ENCODE measurements at regions not wholly inside any gene's neighbourhood (a gene's known extent, or its start where the extent isn't known, plus 50 kb on each side); places are given as distances from the start of the nearest gene placed in this dataset.

DNA sequence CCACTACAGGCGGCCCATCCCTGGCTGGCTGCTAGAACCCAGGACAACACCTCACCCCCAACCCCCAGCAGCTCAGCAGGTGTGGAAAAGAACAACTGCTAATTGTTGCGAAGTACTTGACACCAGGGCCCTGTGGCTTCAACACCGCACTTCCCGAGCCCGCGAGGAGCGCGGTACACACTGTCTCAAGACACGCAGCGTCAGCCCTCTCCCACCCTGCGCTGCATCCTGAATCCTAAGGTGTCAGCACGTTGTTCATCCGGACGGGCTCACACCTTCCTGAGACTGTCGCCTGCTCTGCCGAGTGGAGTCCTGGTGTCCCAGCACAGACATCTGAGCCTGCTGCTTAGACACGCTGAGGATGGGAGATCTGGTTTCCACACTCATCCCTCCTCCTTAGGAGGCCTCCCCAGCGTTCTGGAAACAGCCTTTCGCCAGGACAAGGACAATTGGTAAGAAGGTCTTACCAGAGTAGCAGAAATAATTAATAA lies 1336.2 kb downstream of the BRD1 start:
- TF ChIP-seq POLR2A (IDR thresholded peaks at IDR 0.05; ENCODE audit: low read depth, low read length): no peak
- no peak for TF ChIP-seq CTCF (conservative IDR thresholded peaks at IDR 0.05; ENCODE audit: low read depth, low read length)
- TF ChIP-seq SMC3 (IDR thresholded peaks at IDR 0.05; ENCODE audit: low read depth, low read length): no peak
- TF ChIP-seq FOS (IDR thresholded peaks at IDR 0.05; ENCODE audit: low read depth, low read length): no peak

All from IMR-90 (cell line).